Left ventricle myocardium inferior (tissue), 1 donor: ENCODE measurements at regions not wholly inside any gene's neighbourhood (a gene's known extent, or its start where the extent isn't known, plus 50 kb on each side); places are given as distances from the start of the nearest gene placed in this dataset.

Source experiments
- DNase-seq: peaks from one replicate; pipeline ENCODE4 v3.0.0-alpha.2; 2020
- H3K27ac ChIP-seq: fragments of 200-600 bp; replicated peaks from 2 replicates; pipeline ENCODE4 v1.8.0; 2021
- H3K27me3 ChIP-seq: fragments of 200-600 bp; 2 replicates; pipeline ENCODE4 v1.8.0; 2021; ENCODE audit warnings: low read depth
- H3K36me3 ChIP-seq: fragments of 200-600 bp; 2 replicates; pipeline ENCODE4 v1.8.0; 2021
- H3K4me1 ChIP-seq: fragments of 200-600 bp; 2 replicates; pipeline ENCODE4 v1.8.0; 2021
- H3K4me3 ChIP-seq: fragments of 200-600 bp; 2 replicates; pipeline ENCODE4 v1.8.0; 2021; ENCODE audit warnings: mild to moderate bottlenecking, moderate library complexity
- H3K9me3 ChIP-seq: fragments of 200-600 bp; replicated peaks from 2 replicates; pipeline ENCODE4 v1.8.0; 2021
- intact Hi-C: fragments of 100-400 bp; cut with micrococcal nuclease; formaldehyde crosslinking; loops from one replicate; pipeline ENCODE4 v1.11.0; 2022
- TF ChIP-seq, protein P1 (sequence below): fragments of 200-600 bp; IDR thresholded peaks from 2 replicates; pipeline ENCODE4 v1.8.0; 2021; ENCODE audit warnings: antibody characterized with exemption, mild to moderate bottlenecking, borderline replicate concordance
- donor health status: DM: no; HTN: yes; CAD: no; lungs with severe emphysema.

DNA sequence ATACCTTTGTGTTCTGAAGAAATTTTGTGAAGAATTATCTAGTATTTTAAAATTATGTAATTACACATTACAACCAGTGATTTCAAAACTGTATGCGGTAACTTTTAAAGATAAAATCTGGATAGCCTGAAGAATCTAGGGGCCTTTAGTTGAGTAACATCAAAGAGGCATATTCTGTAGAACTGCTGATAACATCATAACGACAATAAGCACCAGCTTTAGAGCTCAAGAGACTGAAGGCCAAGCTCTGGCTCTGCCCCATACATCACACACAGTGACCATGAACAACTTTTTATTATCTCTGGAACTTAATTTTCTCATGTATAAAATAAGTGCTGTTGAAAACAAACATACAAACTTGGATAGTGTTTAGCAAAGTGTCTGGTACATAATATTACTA is 121.1 kb upstream of the RHOBTB1 start:
- H3K36me3 ChIP-seq = no peaks in the 10 kb centered on the region
- intact Hi-C loops = no loop called here
- no peaks in the 10 kb centered on the region for H3K27me3 ChIP-seq
- H3K9me3 ChIP-seq = no peaks in the 10 kb centered on the region
- H3K4me3 ChIP-seq = no peak overlapping the region
- H3K27ac ChIP-seq = no peak overlapping the region
- TF ChIP-seq, protein P1, sequence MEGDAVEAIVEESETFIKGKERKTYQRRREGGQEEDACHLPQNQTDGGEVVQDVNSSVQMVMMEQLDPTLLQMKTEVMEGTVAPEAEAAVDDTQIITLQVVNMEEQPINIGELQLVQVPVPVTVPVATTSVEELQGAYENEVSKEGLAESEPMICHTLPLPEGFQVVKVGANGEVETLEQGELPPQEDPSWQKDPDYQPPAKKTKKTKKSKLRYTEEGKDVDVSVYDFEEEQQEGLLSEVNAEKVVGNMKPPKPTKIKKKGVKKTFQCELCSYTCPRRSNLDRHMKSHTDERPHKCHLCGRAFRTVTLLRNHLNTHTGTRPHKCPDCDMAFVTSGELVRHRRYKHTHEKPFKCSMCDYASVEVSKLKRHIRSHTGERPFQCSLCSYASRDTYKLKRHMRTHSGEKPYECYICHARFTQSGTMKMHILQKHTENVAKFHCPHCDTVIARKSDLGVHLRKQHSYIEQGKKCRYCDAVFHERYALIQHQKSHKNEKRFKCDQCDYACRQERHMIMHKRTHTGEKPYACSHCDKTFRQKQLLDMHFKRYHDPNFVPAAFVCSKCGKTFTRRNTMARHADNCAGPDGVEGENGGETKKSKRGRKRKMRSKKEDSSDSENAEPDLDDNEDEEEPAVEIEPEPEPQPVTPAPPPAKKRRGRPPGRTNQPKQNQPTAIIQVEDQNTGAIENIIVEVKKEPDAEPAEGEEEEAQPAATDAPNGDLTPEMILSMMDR = no peak
- DNase-seq = no peak
- H3K4me1 ChIP-seq = peaks cover 14% of the 10 kb centered on the region

DNA sequence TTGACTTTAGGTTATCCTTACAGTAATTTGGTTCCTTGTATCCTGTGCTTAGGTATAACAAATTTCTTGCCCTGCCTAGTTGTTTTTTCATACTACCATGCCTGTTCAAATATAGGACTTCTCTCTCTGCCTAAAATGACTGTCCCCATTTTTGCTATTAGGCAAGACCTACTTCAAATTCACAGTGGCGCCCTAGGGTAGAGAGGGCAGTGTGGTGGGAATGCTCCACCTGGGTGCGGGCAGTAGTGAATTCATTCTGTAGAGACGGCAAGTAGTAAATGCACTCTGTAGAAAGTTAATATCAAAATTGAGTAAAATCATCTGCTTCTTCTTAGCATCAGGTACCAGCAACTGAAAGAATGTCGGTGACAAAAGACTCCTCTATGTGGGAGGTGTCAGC is 120.4 kb upstream of the RHOBTB1 start:
- no peak overlapping the region for H3K27ac ChIP-seq
- H3K9me3 ChIP-seq = no peaks in the 10 kb centered on the region
- H3K36me3 ChIP-seq = no peaks in the 10 kb centered on the region
- DNase-seq = no peak
- intact Hi-C loops = no loop called here
- TF ChIP-seq, protein P1 = no peak
- peaks cover 14% of the 10 kb centered on the region for H3K4me1 ChIP-seq
- no peaks in the 10 kb centered on the region for H3K27me3 ChIP-seq
- H3K4me3 ChIP-seq = no peak overlapping the region

DNA sequence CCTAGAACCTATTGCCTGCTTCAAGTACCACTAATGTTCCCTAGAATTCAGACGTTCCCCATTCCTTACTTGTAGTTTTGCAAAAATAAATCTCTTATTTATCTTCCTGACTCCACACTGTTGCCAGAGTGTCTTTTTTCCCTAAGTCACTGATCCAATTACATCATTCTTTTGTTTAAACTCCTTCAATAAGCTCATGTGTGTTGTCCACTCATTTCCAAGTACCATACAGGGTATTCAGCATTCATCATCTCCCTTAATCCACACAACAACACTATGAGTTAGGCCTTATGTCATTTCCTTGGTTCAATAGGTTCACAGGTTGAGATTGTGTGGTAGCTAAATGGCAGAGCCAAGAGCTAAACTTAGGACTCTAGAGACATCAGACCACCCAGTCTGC is 119.9 kb upstream of the RHOBTB1 start:
- Histone ChIP-seq H3K4me1 (peaks cover 14% of the 10 kb centered on the region), H3K36me3 (no peaks in the 10 kb centered on the region), H3K27ac (no peak overlapping the region), H3K4me3 (no peak overlapping the region), H3K9me3 (no peaks in the 10 kb centered on the region), H3K27me3 (no peaks in the 10 kb centered on the region)
- DNase-seq = no peak
- intact Hi-C loops = no loop called here
- TF ChIP-seq, protein P1 = no peak

DNA sequence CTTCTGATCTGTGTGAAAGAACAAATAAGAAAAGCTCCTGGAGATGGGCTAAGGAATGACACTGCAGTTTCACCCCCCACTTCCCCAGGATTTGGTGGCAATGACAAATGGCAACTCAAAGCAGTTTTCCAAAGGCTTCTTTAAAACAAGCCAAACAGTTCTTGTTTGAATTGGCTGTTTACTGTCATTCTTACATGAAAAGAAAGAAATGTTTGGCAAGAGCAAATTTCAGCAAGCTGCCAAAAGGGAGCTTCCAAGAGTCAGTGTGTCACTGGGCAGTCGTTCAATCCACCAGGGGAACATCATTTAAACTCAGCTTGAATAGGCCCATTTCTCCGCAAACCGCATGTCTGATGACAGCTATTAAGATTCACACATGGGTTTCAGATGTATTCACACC is 119.0 kb upstream of the RHOBTB1 start:
- Histone ChIP-seq H3K4me1 (peaks cover 8% of the 10 kb centered on the region), H3K36me3 (no peaks in the 10 kb centered on the region), H3K9me3 (no peaks in the 10 kb centered on the region), H3K4me3 (no peak overlapping the region), H3K27me3 (no peaks in the 10 kb centered on the region), H3K27ac (no peak overlapping the region)
- intact Hi-C loops = no loop called here
- TF ChIP-seq, protein P1 = no peak
- DNase-seq = no peak

DNA sequence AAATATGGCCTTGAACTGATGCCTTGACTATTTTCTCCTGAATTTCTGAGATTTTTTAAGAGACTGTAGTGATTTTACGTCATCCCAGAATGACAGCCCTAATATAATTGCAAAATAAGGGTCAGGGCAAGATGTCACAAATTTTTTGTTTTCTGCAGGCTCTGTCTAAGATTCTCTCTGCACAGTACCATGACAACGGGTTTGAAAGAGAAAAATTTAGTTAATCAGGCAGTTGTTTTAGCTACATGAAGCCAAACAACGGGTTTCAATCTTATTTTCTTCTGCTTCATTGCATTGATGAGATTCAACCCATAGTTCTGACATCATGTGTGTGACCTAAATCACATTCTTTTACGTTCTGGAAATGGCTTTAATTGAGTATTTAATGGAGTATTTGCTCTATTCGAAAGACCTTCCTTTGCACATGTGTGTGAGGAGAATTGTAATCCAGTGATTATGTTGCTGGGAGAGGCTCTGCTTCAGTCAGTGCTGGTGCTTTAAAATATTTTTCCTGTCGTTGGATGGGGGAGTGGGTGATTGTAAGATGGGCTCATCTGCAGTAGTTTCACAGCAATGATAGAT is 118.0 kb upstream of the RHOBTB1 start:
- intact Hi-C loops = no loop called here
- DNase-seq = no peak
- no peak overlapping the region for H3K27ac ChIP-seq
- TF ChIP-seq, protein P1 = no peak
- no peaks in the 10 kb centered on the region for H3K9me3 ChIP-seq
- no peaks in the 10 kb centered on the region for H3K27me3 ChIP-seq
- H3K4me1 ChIP-seq = no peaks in the 10 kb centered on the region
- no peak overlapping the region for H3K4me3 ChIP-seq
- no peaks in the 10 kb centered on the region for H3K36me3 ChIP-seq

DNA sequence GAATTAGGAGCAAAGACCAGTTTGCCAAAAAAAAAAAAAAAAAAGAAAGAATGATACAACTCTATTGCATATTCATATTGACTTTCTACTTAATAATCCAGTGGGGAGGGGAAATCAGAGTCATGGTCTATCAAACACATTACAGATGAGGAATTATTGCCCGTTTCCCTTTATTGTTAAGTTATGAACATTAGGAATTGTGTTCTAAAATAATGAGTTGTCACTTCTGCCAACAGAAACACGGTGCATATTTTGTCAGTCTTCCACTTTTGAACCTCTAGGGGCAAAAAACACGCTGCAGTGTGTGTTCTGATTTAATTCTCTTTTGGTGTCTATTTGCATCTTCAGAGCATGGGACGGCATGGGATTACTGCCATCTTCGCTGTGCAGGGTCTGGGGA is 115.7 kb upstream of the RHOBTB1 start:
- H3K27ac ChIP-seq = no peak overlapping the region
- H3K9me3 ChIP-seq = no peaks in the 10 kb centered on the region
- H3K36me3 ChIP-seq = no peaks in the 10 kb centered on the region
- no peak overlapping the region for H3K4me3 ChIP-seq
- no peaks in the 10 kb centered on the region for H3K27me3 ChIP-seq
- TF ChIP-seq, protein P1 = no peak
- DNase-seq = no peak
- no peaks in the 10 kb centered on the region for H3K4me1 ChIP-seq
- intact Hi-C loops = no loop called here
